T-cell (primary cell): ENCODE measurements at regions not wholly inside any gene's neighbourhood (a gene's known extent, or its start where the extent isn't known, plus 50 kb on each side); places are given as distances from the start of the nearest gene placed in this dataset.

Experiments
- ATAC-seq, 4 experiments: fragments of 200-7000 bp in 3 of 4; fragments of 150-1000 bp in 1 of 4; cut with Tn5 transposase; replicated peaks in 1 of 4; 1 replicate in 3 of 4; 2 replicates in 1 of 4; pipeline ENCODE4 v1.10.0; 2021; ENCODE audit warnings: moderate library complexity in 3 of 4, mild to moderate bottlenecking in 2 of 4, moderate number of reproducible peaks in 1 of 4
- CTCF ChIA-PET, 2 donors: fragments of 300-600 bp; sonication (Branson Sonifier 250); formaldehyde crosslinking; loops; one replicate each; lab custom pipeline; 2022; ENCODE audit warnings: antibody characterized with exemption in 2 of 2; lab: Charles Lee
- POLR2A ChIA-PET, 2 donors: fragments of 300-600 bp; sonication (Branson Sonifier 250); formaldehyde crosslinking; loops; one replicate each; lab custom pipeline; 2022; ENCODE audit warnings: antibody characterized with exemption in 2 of 2; lab: Charles Lee
- DNase-seq, 35 experiments: peaks; one replicate each; pipeline versions ENCODE4 v3.0.0 to v3.0.0-alpha.2; 2013 to 2023
- H3K27ac ChIP-seq: one replicate; pipeline ENCODE4 v1.5.1; 2013; ENCODE audit warnings: low read length
- H3K27me3 ChIP-seq, 2 experiments: replicated peaks in 1 of 2; 1 replicate in 1 of 2; 2 replicates in 1 of 2; pipeline versions ENCODE4 v1.6.1 to v1.7.0; 2013; ENCODE audit warnings: low read length in 1 of 2, mixed read lengths in 1 of 2; ENCODE audit not compliant: control insufficient read depth in 2 of 2, insufficient read depth in 2 of 2; ENCODE audit errors: extremely low read depth in 1 of 2
- H3K36me3 ChIP-seq, 2 donors: 1 replicate in 1 of 2; 2 replicates in 1 of 2; pipeline versions ENCODE4 v1.6.1 to v1.7.0; 2013; ENCODE audit warnings: low read length in 1 of 2; ENCODE audit not compliant: control insufficient read depth in 2 of 2, insufficient read depth in 1 of 2; ENCODE audit errors: extremely low read depth in 1 of 2
- H3K4me1 ChIP-seq, 2 experiments: 1 replicate in 1 of 2; 2 replicates in 1 of 2; pipeline versions ENCODE4 v1.6.1 to v1.7.0; 2013; ENCODE audit warnings: low read length in 2 of 2, mixed read lengths in 1 of 2; ENCODE audit not compliant: insufficient read depth in 2 of 2, control insufficient read depth in 1 of 2; ENCODE audit errors: extremely low read depth in 1 of 2
- H3K4me3 ChIP-seq, 2 donors: 1 replicate in 1 of 2; 2 replicates in 1 of 2; pipeline versions ENCODE4 v1.5.1 to v1.7.0; 2013; ENCODE audit warnings: mild to moderate bottlenecking in 2 of 2, low read length in 1 of 2, moderate library complexity in 1 of 2; ENCODE audit not compliant: control insufficient read depth in 1 of 2; ENCODE audit errors: extremely low read depth in 1 of 2
- H3K9me3 ChIP-seq: 2 replicates; pipeline ENCODE4 v1.7.0; 2013
- H3K27ac Mint-ChIP-seq, 2 donors: one replicate each; pipeline ENCODE4 v1.8.0; 2020 to 2021; ENCODE audit warnings: mild to moderate bottlenecking in 2 of 2, mixed read lengths in 2 of 2
- H3K27me3 Mint-ChIP-seq, 2 donors: one replicate each; pipeline ENCODE4 v1.8.0; 2021 to 2022; ENCODE audit warnings: mixed read lengths in 2 of 2
- H3K36me3 Mint-ChIP-seq: one replicate; pipeline ENCODE4 v1.8.0; 2021; ENCODE audit warnings: mixed read lengths
- H3K4me1 Mint-ChIP-seq, 3 donors: one replicate each; pipeline ENCODE4 v1.8.0; 2020 to 2022; ENCODE audit warnings: mixed read lengths in 3 of 3, mild to moderate bottlenecking in 1 of 3
- H3K4me3 Mint-ChIP-seq, 3 donors: one replicate each; pipeline ENCODE4 v1.8.0; 2020 to 2022; ENCODE audit warnings: mild to moderate bottlenecking in 3 of 3, mixed read lengths in 3 of 3, moderate library complexity in 3 of 3
- H3K9me3 Mint-ChIP-seq, 3 donors: one replicate each; pipeline ENCODE4 v1.8.0; 2020 to 2022; ENCODE audit warnings: mixed read lengths in 3 of 3
- WGBS: methylation state at CpG from one replicate; pipeline ENCODE4 v1.1.5; 2013; ENCODE audit warnings: missing lambda C conversion rate; ENCODE audit not compliant: insufficient coverage; 5-methylcytosine and 5-hydroxymethylcytosine counted together

DNA sequence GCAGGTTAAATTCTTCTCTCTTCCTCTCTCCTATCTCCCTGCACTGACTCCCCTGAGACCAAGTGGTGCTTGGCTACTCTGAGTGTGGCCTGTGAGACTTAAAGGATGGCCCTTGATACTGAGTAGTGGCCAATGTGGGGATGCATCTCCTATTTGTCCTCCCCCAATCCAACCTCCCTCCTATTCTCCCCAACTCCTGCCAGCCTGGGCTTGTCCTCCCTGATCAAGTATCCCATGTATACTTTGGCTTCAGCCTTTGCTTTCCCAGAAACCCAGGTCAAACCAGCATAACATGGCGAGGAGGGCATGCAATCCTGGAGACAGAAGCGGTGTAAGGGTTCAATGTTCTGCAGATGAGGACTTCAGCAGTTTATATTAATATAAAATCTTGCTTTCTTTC is 77.9 kb upstream of the GRB10 start:
- ChIA-PET CTCF (no interaction called here), POLR2A (no interaction called here)
- Mint-ChIP-seq H3K27me3 (peaks cover 0 to 3% of the 10 kb centered on the region in 2 donors), H3K4me3 (no peak overlapping the region), H3K9me3 (no peaks in the 10 kb centered on the region), H3K4me1 (no peaks in the 10 kb centered on the region), H3K27ac (no peak overlapping the region), H3K36me3 (no peaks in the 10 kb centered on the region)
- no CpG with 5 or more reads among the region's 2 CpGs for WGBS
- no peak overlapping the region for H3K27ac ChIP-seq
- peaks cover 0 to 17% of the 10 kb centered on the region in 2 experiments for H3K27me3 ChIP-seq
- DNase-seq (no peak), ATAC-seq (no peak)
- no peak overlapping the region for H3K4me3 ChIP-seq
- no peaks in the 10 kb centered on the region for H3K36me3 ChIP-seq
- no peaks in the 10 kb centered on the region for H3K9me3 ChIP-seq
- no peaks in the 10 kb centered on the region for H3K4me1 ChIP-seq

DNA sequence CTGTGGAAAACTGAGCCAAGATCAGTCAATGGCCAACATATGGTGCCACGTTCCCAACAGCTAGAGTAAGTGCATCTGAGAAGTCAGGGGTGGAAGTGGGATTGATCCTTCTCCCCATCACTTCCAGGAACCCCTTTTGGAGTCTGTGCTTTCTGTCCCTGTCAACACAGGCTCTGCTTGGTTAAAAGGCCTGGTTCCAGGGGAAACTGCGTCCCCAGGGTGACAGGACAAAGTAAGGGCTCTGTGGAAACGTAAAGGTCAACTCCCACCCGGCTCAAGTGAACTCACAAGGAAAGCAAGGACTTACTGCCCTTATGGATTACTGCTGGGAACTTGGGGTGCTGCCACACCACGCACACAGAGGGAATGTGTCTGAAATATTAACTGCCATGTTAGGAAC is 77.5 kb upstream of the GRB10 start:
- Mint-ChIP-seq H3K9me3 (no peaks in the 10 kb centered on the region), H3K4me3 (no peak overlapping the region), H3K27ac (no peak overlapping the region), H3K27me3 (peaks cover 0 to 6% of the 10 kb centered on the region in 2 donors), H3K36me3 (no peaks in the 10 kb centered on the region), H3K4me1 (no peaks in the 10 kb centered on the region)
- 69% methylated on average over 3 of the region's 5 CpGs for WGBS
- Histone ChIP-seq H3K4me3 (no peak overlapping the region), H3K4me1 (no peaks in the 10 kb centered on the region), H3K9me3 (no peaks in the 10 kb centered on the region), H3K27ac (no peak overlapping the region), H3K36me3 (no peaks in the 10 kb centered on the region), H3K27me3 (peaks cover 0 to 17% of the 10 kb centered on the region in 2 experiments)
- CTCF ChIA-PET, result no interaction called here
- POLR2A ChIA-PET, result no interaction called here
- DNase-seq, result no peak
- no peak for ATAC-seq

DNA sequence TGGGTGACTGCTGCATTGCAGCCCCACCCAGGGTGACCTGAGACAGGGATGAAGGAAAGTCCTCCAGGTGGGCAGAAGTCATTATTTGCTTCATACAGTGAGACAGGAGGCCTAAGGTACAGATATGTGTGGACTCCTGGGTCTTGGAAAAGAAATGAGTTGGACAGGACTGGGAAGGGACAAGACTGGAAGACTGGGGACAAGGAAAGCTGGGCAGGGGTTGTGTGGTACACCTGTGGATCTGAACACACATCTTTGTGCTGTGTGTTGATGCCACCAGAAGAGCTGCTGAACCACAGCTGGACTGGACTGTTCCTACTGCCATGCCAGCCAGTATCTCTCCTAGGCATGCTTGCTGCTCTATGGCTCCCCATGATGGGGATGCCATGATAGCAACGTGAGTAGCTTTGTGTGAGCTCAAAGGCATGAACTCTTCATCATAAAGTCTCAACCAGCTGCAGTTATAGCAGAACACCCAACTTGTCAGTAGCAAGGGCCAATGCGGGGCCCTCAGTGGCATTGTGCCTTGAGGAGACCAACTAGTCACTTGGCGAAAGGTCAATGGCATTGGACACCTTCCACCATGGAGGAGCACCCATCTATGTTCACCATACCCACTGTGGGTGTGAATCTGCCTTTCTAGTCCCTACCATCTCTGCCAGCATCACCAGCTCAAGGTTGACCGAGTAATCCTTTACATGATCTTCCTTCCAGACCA is 76.0 kb upstream of the GRB10 start:
- H3K4me3 Mint-ChIP-seq, result no peak overlapping the region
- ChIA-PET CTCF (no interaction called here), POLR2A (no interaction called here)
- H3K9me3 ChIP-seq, result no peaks in the 10 kb centered on the region
- peaks cover 0 to 17% of the 10 kb centered on the region in 2 experiments for H3K27me3 ChIP-seq
- H3K27ac Mint-ChIP-seq, result no peak overlapping the region
- H3K4me1 ChIP-seq, result no peaks in the 10 kb centered on the region
- H3K27ac ChIP-seq, result no peak overlapping the region
- no peaks in the 10 kb centered on the region for H3K36me3 ChIP-seq
- ATAC-seq, result peak in 1 of 4 experiments; percentile 17
- no peaks in the 10 kb centered on the region for H3K9me3 Mint-ChIP-seq
- H3K4me3 ChIP-seq, result no peak overlapping the region
- peaks cover 0 to 6% of the 10 kb centered on the region in 2 donors for H3K27me3 Mint-ChIP-seq
- H3K4me1 Mint-ChIP-seq, result no peaks in the 10 kb centered on the region
- H3K36me3 Mint-ChIP-seq, result no peaks in the 10 kb centered on the region
- WGBS, result 94% methylated on average over 2 of the region's 4 CpGs
- DNase-seq, result no peak

GRCh38 chr7:50857804-50858489 is 75.3 kb upstream of the GRB10 start:
- ATAC-seq, result no peak
- WGBS, result 85% methylated on average over 5 of the region's 6 CpGs

GRCh38 chr7:50856806-50857205 is 74.1 kb upstream of the GRB10 start:
- DNase-seq (no peak), ATAC-seq (no peak)
- peaks cover 0 to 5% of the 10 kb centered on the region in 2 donors for H3K27me3 Mint-ChIP-seq
- Histone ChIP-seq H3K4me1 (no peaks in the 10 kb centered on the region), H3K36me3 (no peaks in the 10 kb centered on the region), H3K4me3 (no peak overlapping the region), H3K9me3 (no peaks in the 10 kb centered on the region), H3K27ac (no peak overlapping the region), H3K27me3 (peaks cover 0 to 20% of the 10 kb centered on the region in 2 experiments)
- POLR2A ChIA-PET, result no interaction called here
- CTCF ChIA-PET, result no interaction called here
- H3K4me3 Mint-ChIP-seq, result no peak overlapping the region
- H3K9me3 Mint-ChIP-seq, result no peaks in the 10 kb centered on the region
- 60% methylated on average over 2 of the region's 5 CpGs for WGBS
- no peaks in the 10 kb centered on the region for H3K36me3 Mint-ChIP-seq
- no peaks in the 10 kb centered on the region for H3K4me1 Mint-ChIP-seq
- H3K27ac Mint-ChIP-seq, result no peak overlapping the region

More at GRCh38 chr7:50857804-50858489, 75.3 kb upstream of the GRB10 start:
- Histone ChIP-seq H3K27me3 (peaks cover 0 to 20% of the 10 kb centered on the region in 2 experiments), H3K4me3 (no peak overlapping the region), H3K36me3 (no peaks in the 10 kb centered on the region), H3K27ac (no peak overlapping the region), H3K4me1 (no peaks in the 10 kb centered on the region), H3K9me3 (no peaks in the 10 kb centered on the region)
- DNase-seq, result no peak
- no peaks in the 10 kb centered on the region for H3K4me1 Mint-ChIP-seq
- no peak overlapping the region for H3K27ac Mint-ChIP-seq
- no peak overlapping the region for H3K4me3 Mint-ChIP-seq
- peaks cover 0 to 5% of the 10 kb centered on the region in 2 donors for H3K27me3 Mint-ChIP-seq
- ChIA-PET CTCF (no interaction called here), POLR2A (no interaction called here)
- no peaks in the 10 kb centered on the region for H3K36me3 Mint-ChIP-seq
- no peaks in the 10 kb centered on the region for H3K9me3 Mint-ChIP-seq

- H3K27ac Mint-ChIP-seq, result no peak overlapping the region
- Histone ChIP-seq H3K4me3 (no peak overlapping the region), H3K9me3 (no peaks in the 10 kb centered on the region), H3K27ac (no peak overlapping the region), H3K27me3 (peaks cover 0 to 20% of the 10 kb centered on the region in 2 experiments), H3K36me3 (no peaks in the 10 kb centered on the region), H3K4me1 (no peaks in the 10 kb centered on the region)
- no peaks in the 10 kb centered on the region for H3K36me3 Mint-ChIP-seq
- no peak overlapping the region for H3K4me3 Mint-ChIP-seq
- H3K9me3 Mint-ChIP-seq, result no peaks in the 10 kb centered on the region
- 81% methylated on average over 4 of the region's 4 CpGs for WGBS
- H3K27me3 Mint-ChIP-seq, result peaks cover 0 to 5% of the 10 kb centered on the region in 2 donors
- CTCF ChIA-PET, result no interaction called here
- POLR2A ChIA-PET, result no interaction called here
- no peaks in the 10 kb centered on the region for H3K4me1 Mint-ChIP-seq
- no peak for DNase-seq
- no peak for ATAC-seq
These were observed 73.5 kb upstream of the GRB10 start for GRCh38 chr7:50856231-50856630.
